DOHH2 (cell line): ENCODE measurements at regions not wholly inside any gene's neighbourhood (a gene's known extent, or its start where the extent isn't known, plus 50 kb on each side); places are given as distances from the start of the nearest gene placed in this dataset.

Source experiments
- H3F3A ChIP-seq: fragments of 200-600 bp; sonication (generic), shearing (Covaris generic); 2 replicates; pipeline ENCODE4 v1.6.0; 2016; ENCODE audit warnings: antibody characterized with exemption, mild to moderate bottlenecking; ENCODE audit not compliant: control insufficient read depth, insufficient read depth
- H3K27ac ChIP-seq: fragments of 200-600 bp; sonication (generic); 2 replicates; pipeline ENCODE4 v1.5.1; 2014; ENCODE audit warnings: low read depth, mild to moderate bottlenecking, low read length, moderate library complexity
- H3K27me3 ChIP-seq: fragments of 200-600 bp; sonication (generic); 2 replicates; pipeline ENCODE4 v1.6.1; 2014; ENCODE audit warnings: mild to moderate bottlenecking, low read length, mixed read lengths; ENCODE audit not compliant: control insufficient read depth
- H3K36me3 ChIP-seq: fragments of 200-600 bp; sonication (generic); 2 replicates; pipeline ENCODE4 v1.6.1; 2014; ENCODE audit warnings: mild to moderate bottlenecking, low read length, moderate library complexity, mixed read lengths; ENCODE audit not compliant: control insufficient read depth
- H3K4me1 ChIP-seq: fragments of 200-600 bp; sonication (generic); 2 replicates; pipeline ENCODE4 v1.6.1; 2014; ENCODE audit warnings: mild to moderate bottlenecking, low read length, mixed read lengths; ENCODE audit not compliant: control insufficient read depth
- H3K4me2 ChIP-seq: fragments of 200-600 bp; sonication (generic); 2 replicates; pipeline ENCODE4 v1.6.0; 2014; ENCODE audit warnings: mild to moderate bottlenecking, low read length, moderate library complexity
- H3K4me3 ChIP-seq: fragments of 200-600 bp; sonication (generic); 2 replicates; pipeline ENCODE4 v1.5.1; 2014; ENCODE audit warnings: mild to moderate bottlenecking, low read length, mixed read lengths
- H3K79me2 ChIP-seq: fragments of 200-600 bp; sonication (generic); 2 replicates; pipeline ENCODE4 v1.6.1; 2014; ENCODE audit warnings: mild to moderate bottlenecking, low read length, mixed read lengths; ENCODE audit not compliant: control insufficient read depth
- H3K9me2 ChIP-seq: fragments of 200-600 bp; sonication (generic); replicated peaks from 2 replicates; pipeline ENCODE4 v1.6.1; 2014; ENCODE audit warnings: mild to moderate bottlenecking, low read length, mixed read lengths; ENCODE audit not compliant: control insufficient read depth
- H3K9me3 ChIP-seq: fragments of 200-600 bp; sonication (generic); 2 replicates; pipeline ENCODE4 v1.6.1; 2014; ENCODE audit warnings: antibody characterized with exemption, low read length, mixed read lengths; ENCODE audit not compliant: control insufficient read depth, insufficient read depth
- H4K20me1 ChIP-seq: fragments of 200-600 bp; sonication (generic); 2 replicates; pipeline ENCODE4 v1.6.0; 2014; ENCODE audit warnings: low read depth, mild to moderate bottlenecking, antibody characterized with exemption, low read length, moderate library complexity; ENCODE audit not compliant: control insufficient read depth, insufficient read depth
- EZH2phosphoT487 ChIP-seq: fragments of 200-600 bp; sonication (generic); IDR thresholded peaks from 2 replicates; pipeline ENCODE4 v1.6.1; 2017; ENCODE audit warnings: borderline replicate concordance, mild to moderate bottlenecking, antibody characterized with exemption, low read length, moderate library complexity, mixed read lengths
- TF ChIP-seq, protein P1 (sequence below): fragments of 200-600 bp; sonication (generic); IDR thresholded peaks from one replicate; pipeline ENCODE4 v1.5.1; 2014; ENCODE audit warnings: antibody characterized with exemption, mild to moderate bottlenecking, low read depth, low read length; ENCODE audit not compliant: poor library complexity, severe bottlenecking

DNA sequence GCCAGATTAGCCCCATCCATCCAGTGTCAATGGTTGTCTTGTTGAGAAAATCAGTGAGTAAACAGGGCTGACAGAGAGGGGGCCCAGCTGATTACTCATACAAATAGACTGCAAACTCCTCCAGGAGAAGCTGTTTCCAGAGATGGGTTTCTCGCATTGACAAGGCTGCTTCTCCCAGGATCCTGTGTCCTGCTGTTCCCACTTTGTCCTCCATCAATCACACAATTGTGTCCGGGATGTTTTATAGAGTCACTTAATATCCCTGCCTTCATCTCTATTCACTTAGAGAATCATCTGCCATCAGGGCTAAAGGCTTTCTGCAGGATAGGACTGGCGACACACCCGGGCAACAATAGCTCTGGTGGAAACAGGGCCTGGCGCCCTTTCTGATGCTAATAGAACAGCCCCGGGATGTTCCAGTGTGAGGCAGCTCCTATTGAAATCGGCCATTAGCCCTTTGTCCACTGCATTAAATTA lies 71.7 kb upstream of the TBCA start:
- no peaks in the 10 kb centered on the region for H3K36me3 ChIP-seq
- TF ChIP-seq, protein P1, sequence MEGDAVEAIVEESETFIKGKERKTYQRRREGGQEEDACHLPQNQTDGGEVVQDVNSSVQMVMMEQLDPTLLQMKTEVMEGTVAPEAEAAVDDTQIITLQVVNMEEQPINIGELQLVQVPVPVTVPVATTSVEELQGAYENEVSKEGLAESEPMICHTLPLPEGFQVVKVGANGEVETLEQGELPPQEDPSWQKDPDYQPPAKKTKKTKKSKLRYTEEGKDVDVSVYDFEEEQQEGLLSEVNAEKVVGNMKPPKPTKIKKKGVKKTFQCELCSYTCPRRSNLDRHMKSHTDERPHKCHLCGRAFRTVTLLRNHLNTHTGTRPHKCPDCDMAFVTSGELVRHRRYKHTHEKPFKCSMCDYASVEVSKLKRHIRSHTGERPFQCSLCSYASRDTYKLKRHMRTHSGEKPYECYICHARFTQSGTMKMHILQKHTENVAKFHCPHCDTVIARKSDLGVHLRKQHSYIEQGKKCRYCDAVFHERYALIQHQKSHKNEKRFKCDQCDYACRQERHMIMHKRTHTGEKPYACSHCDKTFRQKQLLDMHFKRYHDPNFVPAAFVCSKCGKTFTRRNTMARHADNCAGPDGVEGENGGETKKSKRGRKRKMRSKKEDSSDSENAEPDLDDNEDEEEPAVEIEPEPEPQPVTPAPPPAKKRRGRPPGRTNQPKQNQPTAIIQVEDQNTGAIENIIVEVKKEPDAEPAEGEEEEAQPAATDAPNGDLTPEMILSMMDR = no peak
- no peak for TF ChIP-seq EZH2phosphoT487

GRCh38 chr5:77847129-77847460 lies 71.0 kb upstream of the TBCA start:
- H3K4me1 ChIP-seq = peaks cover 8% of the 10 kb centered on the region
- H3K9me2 ChIP-seq = no peaks in the 10 kb centered on the region
- H3K79me2 ChIP-seq = no peaks in the 10 kb centered on the region
- no peak overlapping the region for H3K4me2 ChIP-seq
- no peaks in the 10 kb centered on the region for H3F3A ChIP-seq
- H3K27me3 ChIP-seq = peaks cover 17% of the 10 kb centered on the region
- H4K20me1 ChIP-seq = no peaks in the 10 kb centered on the region
- H3K27ac ChIP-seq = no peak overlapping the region
- no peak overlapping the region for H3K4me3 ChIP-seq
- no peaks in the 10 kb centered on the region for H3K9me3 ChIP-seq
- no peaks in the 10 kb centered on the region for H3K36me3 ChIP-seq
- no peak for TF ChIP-seq EZH2phosphoT487
- TF ChIP-seq, protein P1 = no peak

More for the DNA sequence above, 71.7 kb upstream of the TBCA start:
- H4K20me1 ChIP-seq = no peaks in the 10 kb centered on the region
- no peaks in the 10 kb centered on the region for H3K79me2 ChIP-seq
- no peaks in the 10 kb centered on the region for H3K9me3 ChIP-seq
- no peak overlapping the region for H3K4me2 ChIP-seq
- peaks cover 1% of the 10 kb centered on the region for H3F3A ChIP-seq
- H3K27ac ChIP-seq = no peak overlapping the region
- H3K4me3 ChIP-seq = no peak overlapping the region
- peaks cover 15% of the 10 kb centered on the region for H3K4me1 ChIP-seq
- peaks cover 17% of the 10 kb centered on the region for H3K27me3 ChIP-seq
- H3K9me2 ChIP-seq = no peaks in the 10 kb centered on the region

- Histone ChIP-seq H3K4me2 (no peak overlapping the region), H3F3A (no peaks in the 10 kb centered on the region), H3K9me3 (no peaks in the 10 kb centered on the region), H3K9me2 (no peaks in the 10 kb centered on the region), H4K20me1 (no peaks in the 10 kb centered on the region), H3K4me1 (peaks cover 4% of the 10 kb centered on the region; the same call in 1 of the 2 replicates), H3K27ac (no peak overlapping the region), H3K79me2 (no peaks in the 10 kb centered on the region), H3K27me3 (peaks cover 17% of the 10 kb centered on the region), H3K36me3 (no peaks in the 10 kb centered on the region), H3K4me3 (no peak overlapping the region)
- TF ChIP-seq, protein P1 = no peak
- no peak for TF ChIP-seq EZH2phosphoT487
Observed at GRCh38 chr5:77846422-77847128, 70.4 kb upstream of the TBCA start.
